Nephron progenitor cell (in vitro differentiated cells): ENCODE measurements at regions not wholly inside any gene's neighbourhood (a gene's known extent, or its start where the extent isn't known, plus 50 kb on each side); places are given as distances from the start of the nearest gene placed in this dataset.
"Not testable (repeated sequence)": the region's sequence is repeated elsewhere in the genome, so short reads cannot be mapped to it uniquely, and the experiment has no call there.

Experiments
- DNase-seq: peaks from one replicate; pipeline ENCODE4 v3.0.0; 2021
- H3K27ac Mint-ChIP-seq: 2 replicates; pipeline ENCODE4 v1.8.0; 2021; ENCODE audit warnings: mild to moderate bottlenecking, moderate library complexity, mixed read lengths
- H3K27me3 Mint-ChIP-seq: 2 replicates; pipeline ENCODE4 v1.8.0; 2021; ENCODE audit warnings: mild to moderate bottlenecking, low read depth, mixed read lengths; ENCODE audit not compliant: poor library complexity
- H3K36me3 Mint-ChIP-seq: 2 replicates; pipeline ENCODE4 v1.8.0; 2021; ENCODE audit warnings: low read depth, mixed read lengths
- H3K4me1 Mint-ChIP-seq: 2 replicates; pipeline ENCODE4 v1.8.0; 2021; ENCODE audit warnings: mixed read lengths
- H3K4me3 Mint-ChIP-seq: 2 replicates; pipeline ENCODE4 v1.8.0; 2021; ENCODE audit warnings: mild to moderate bottlenecking, moderate library complexity, mixed read lengths
- H3K9me3 Mint-ChIP-seq: 2 replicates; pipeline ENCODE4 v1.8.0; 2021; ENCODE audit warnings: mild to moderate bottlenecking, moderate library complexity, mixed read lengths
- TF ChIP-seq, protein P1 (sequence below): fragments of 200-600 bp; sonication (generic); IDR thresholded peaks from 2 replicates; pipeline ENCODE4 v1.5.0; 2021; ENCODE audit warnings: antibody characterized with exemption

- Mint-ChIP-seq H3K36me3 (no peaks in the 10 kb centered on the region), H3K9me3 (peaks cover 5% of the 10 kb centered on the region), H3K4me3 (no peak overlapping the region), H3K27ac (no peak overlapping the region), H3K4me1 (no peaks in the 10 kb centered on the region), H3K27me3 (peaks cover 4% of the 10 kb centered on the region)
- DNase-seq, result no peak
- TF ChIP-seq, protein P1, sequence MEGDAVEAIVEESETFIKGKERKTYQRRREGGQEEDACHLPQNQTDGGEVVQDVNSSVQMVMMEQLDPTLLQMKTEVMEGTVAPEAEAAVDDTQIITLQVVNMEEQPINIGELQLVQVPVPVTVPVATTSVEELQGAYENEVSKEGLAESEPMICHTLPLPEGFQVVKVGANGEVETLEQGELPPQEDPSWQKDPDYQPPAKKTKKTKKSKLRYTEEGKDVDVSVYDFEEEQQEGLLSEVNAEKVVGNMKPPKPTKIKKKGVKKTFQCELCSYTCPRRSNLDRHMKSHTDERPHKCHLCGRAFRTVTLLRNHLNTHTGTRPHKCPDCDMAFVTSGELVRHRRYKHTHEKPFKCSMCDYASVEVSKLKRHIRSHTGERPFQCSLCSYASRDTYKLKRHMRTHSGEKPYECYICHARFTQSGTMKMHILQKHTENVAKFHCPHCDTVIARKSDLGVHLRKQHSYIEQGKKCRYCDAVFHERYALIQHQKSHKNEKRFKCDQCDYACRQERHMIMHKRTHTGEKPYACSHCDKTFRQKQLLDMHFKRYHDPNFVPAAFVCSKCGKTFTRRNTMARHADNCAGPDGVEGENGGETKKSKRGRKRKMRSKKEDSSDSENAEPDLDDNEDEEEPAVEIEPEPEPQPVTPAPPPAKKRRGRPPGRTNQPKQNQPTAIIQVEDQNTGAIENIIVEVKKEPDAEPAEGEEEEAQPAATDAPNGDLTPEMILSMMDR, result no peak
These were observed 151.4 kb upstream of the MAGI2 start for GRCh38 chr7:79604841-79605240.

GRCh38 chr7:79598351-79598750, 144.9 kb upstream of the MAGI2 start:
- Mint-ChIP-seq H3K4me1 (no peaks in the 10 kb centered on the region), H3K4me3 (no peak overlapping the region), H3K27ac (no peak overlapping the region), H3K36me3 (no peaks in the 10 kb centered on the region), H3K27me3 (no peaks in the 10 kb centered on the region), H3K9me3 (no peaks in the 10 kb centered on the region)
- TF ChIP-seq, protein P1, result no peak
- no peak for DNase-seq

DNA sequence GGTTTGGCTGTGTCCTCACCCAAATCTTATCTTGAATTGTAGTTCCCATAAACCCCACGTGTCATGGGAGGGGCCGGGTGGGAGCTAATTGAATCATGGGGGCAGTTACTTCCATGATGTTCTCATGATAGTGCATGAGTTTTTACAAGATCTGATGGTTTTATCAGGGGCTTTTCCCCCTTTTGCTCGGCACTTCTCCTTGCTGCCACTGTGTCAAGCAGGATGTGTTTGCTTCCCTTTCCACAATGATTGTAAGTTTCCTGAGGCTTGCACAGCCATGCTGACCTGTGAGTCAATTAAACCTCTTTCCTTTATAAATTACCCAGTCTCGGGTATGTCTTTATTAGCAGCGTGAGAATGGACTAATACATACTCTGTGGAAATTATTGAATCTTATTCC, 141.2 kb upstream of the MAGI2 start:
- not testable (repeated sequence) for H3K36me3 Mint-ChIP-seq, H3K4me3 Mint-ChIP-seq, DNase-seq, H3K27me3 Mint-ChIP-seq, H3K9me3 Mint-ChIP-seq, H3K27ac Mint-ChIP-seq, H3K4me1 Mint-ChIP-seq

- H3K9me3 Mint-ChIP-seq, result no peaks in the 10 kb centered on the region
- H3K27ac Mint-ChIP-seq, result no peak overlapping the region
- no peaks in the 10 kb centered on the region for H3K27me3 Mint-ChIP-seq
- H3K36me3 Mint-ChIP-seq, result no peaks in the 10 kb centered on the region
- no peak for DNase-seq
- peaks cover 6% of the 10 kb centered on the region for H3K4me1 Mint-ChIP-seq
- H3K4me3 Mint-ChIP-seq, result no peak overlapping the region
- TF ChIP-seq, protein P1, result no peak
These were observed 140.4 kb upstream of the MAGI2 start for GRCh38 chr7:79593866-79594301.

GRCh38 chr7:79590916-79591623, 137.6 kb upstream of the MAGI2 start:
- H3K27me3 Mint-ChIP-seq, result no peaks in the 10 kb centered on the region
- peaks cover 6% of the 10 kb centered on the region for H3K4me1 Mint-ChIP-seq
- no peak overlapping the region for H3K27ac Mint-ChIP-seq
- TF ChIP-seq, protein P1, result no peak
- H3K36me3 Mint-ChIP-seq, result no peaks in the 10 kb centered on the region
- H3K9me3 Mint-ChIP-seq, result no peaks in the 10 kb centered on the region
- no peak overlapping the region for H3K4me3 Mint-ChIP-seq
- no peak for DNase-seq

DNA sequence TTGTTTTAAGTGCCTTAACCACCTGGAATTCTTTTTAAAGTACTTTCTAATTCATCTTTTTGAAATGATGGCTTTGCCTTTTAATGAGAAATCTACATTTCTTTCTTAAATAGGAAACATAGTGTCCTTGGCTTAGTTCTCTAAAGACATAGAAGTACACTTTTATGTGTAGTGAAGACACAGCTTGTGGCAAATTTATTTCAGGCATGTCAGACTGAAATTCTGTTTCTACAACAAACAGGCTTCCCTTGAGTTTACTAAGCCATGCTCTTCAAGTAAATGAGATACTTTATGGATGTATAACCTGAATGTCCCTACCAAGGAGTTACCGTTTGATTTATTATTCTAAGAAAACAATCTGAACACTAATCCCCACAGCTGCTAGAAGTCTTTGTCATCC, 136.9 kb upstream of the MAGI2 start:
- TF ChIP-seq, protein P1, result no peak
- peaks cover 6% of the 10 kb centered on the region for H3K4me1 Mint-ChIP-seq
- no peaks in the 10 kb centered on the region for H3K27me3 Mint-ChIP-seq
- no peak overlapping the region for H3K27ac Mint-ChIP-seq
- H3K9me3 Mint-ChIP-seq, result no peaks in the 10 kb centered on the region
- DNase-seq, result no peak
- no peak overlapping the region for H3K4me3 Mint-ChIP-seq
- H3K36me3 Mint-ChIP-seq, result no peaks in the 10 kb centered on the region
